AG20443 (cell line): ENCODE measurements at regions not wholly inside any gene's neighbourhood (a gene's known extent, or its start where the extent isn't known, plus 50 kb on each side); places are given as distances from the start of the nearest gene placed in this dataset.
A peak's percentile ranks its signal among the peaks of the same experiment; 100 is the strongest.
"Not testable (repeated sequence)": the region's sequence is repeated elsewhere in the genome, so short reads cannot be mapped to it uniquely, and the experiment has no call there.

ENCODE experiments used
- DNase-seq: peaks from one replicate; pipeline ENCODE4 v3.0.0; 2012; ENCODE audit warnings: low spot score, mixed read lengths

DNA sequence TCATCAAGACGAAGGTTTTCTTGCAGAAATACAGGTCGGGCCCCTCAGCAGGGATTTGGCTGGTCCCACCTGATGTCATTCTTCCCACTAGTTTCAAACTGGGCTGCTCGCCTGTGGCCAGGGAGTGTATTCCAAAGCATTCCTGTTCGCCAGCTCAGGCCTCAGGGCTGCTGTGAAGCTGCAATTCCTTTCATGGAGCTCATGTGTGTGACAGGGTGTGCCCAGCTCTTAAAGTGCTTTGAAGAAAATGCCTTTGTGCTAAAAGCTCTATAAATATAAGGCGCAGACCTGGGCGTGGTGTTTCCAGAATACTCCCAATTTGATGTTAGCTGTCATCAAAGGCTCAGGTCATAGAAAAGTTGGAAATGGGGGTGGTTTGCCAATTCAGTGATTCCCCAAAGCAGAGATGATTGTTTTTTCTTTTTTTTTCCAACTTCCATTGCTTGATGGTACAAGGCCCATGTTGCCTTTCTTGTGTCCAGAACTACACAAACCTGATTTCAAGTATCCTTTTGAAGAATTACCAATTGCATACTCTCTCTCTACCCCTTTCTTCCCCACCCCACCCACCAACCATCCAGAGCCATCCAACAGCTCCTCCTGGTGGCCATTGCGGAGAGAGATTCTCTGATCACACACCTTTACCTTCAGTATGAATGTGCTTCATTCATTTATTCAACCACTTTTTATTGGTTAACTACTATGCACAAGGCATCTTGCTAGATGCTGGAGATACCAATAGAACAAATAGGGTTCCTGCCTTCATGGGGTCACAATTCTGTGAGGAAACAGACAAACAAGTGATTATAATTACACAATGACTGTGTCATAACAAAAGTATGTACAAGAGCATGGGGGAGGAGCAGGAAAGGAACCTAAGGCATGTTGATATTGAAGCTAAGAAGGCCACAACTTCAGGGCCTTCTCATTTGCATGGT, 297.3 kb upstream of the LYZL1 start:
- peak; percentile 86 for DNase-seq

DNA sequence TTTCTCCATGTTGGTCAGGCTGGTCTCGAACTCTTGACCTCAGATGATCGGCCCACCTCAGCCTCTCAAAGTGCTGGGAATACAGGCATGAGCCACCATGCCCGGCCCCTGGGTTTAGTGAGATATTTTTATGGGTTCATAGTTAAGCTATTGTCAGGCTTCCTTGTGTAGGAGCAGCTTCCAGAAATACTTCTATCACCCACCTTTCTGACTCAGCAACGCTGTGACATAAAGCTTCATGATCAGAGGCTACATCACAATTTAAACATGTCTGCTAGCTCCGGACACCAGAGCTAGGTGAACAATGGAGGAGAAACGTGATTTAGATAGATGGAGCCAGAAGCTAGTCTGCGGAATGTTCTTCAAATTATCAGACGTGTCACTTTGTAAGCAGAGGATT, 295.8 kb upstream of the LYZL1 start:
- no peak for DNase-seq

DNA sequence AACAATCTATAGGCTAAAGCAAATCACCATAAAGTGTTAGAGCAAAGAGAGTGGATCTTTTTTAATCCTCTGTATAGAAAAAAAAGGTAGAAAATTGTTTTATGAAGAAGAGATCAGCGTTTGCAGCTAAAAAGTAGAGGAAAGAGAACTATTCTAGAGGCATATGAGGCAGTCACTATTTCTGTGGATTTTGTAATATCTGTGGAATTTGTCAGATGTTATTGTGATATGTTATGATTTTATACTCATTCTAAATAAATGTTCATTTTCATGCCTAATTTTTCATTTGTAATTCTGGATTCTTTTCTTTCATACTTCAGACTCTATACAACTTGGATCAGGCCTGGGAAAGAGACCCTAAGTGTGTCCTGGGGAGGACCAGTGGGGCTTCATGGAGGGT, 295.0 kb upstream of the LYZL1 start:
- DNase-seq = no peak

GRCh38 chr10:28994802-28995201, 294.1 kb upstream of the LYZL1 start:
- not testable (repeated sequence) for DNase-seq

- DNase-seq = no peak
Observed at GRCh38 chr10:28995497-28995896, 293.4 kb upstream of the LYZL1 start.

DNA sequence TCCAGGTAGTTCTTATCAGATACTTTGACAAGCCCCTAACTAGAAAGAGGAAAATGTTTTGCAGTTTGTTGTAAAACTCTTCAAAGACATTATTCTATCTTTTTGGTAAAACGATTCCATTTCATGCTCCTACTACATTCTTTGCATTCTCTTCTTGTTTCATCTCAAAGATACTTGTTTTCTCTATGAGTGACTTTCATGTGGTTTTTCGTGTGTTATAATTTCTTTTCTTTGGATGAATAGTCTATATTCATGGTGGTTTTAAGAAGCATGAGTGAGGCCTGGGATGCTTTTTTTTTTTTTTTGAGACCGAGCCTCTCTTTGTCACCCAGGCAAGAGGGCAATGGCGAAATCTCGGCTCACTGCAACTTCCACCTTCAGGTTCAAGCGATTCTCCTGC, 292.5 kb upstream of the LYZL1 start:
- no peak for DNase-seq

DNA sequence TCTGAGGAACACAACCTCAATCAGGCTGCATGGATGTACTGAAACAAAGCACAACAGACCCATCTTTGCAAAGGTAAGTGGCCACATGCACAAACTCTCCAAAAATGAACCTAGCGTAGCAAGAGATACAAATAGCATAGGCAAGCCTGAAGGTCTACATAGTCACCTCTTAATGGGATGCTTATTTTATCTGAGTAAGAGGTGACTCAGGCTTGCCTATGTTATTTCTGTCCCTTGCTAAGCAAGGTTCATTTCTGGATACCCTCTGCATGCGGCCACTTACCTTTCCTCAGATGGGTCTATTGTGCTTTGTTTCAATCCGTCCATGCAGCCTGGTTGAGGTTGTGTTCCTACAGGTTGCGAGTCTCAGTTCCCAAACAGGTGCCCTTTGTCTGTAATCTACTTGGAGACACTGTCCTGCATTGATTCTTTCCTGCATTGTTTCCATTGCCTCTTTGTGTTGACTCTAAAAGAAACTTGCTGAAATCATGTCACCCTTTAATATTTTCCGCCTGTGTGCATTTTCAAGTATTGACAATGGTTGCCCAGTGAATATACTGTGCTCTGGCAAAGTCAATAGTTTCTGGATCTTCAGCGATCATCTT, 291.8 kb upstream of the LYZL1 start:
- no peak for DNase-seq

- DNase-seq = no peak
Observed at GRCh38 chr10:28997734-28998133, 291.1 kb upstream of the LYZL1 start.

DNA sequence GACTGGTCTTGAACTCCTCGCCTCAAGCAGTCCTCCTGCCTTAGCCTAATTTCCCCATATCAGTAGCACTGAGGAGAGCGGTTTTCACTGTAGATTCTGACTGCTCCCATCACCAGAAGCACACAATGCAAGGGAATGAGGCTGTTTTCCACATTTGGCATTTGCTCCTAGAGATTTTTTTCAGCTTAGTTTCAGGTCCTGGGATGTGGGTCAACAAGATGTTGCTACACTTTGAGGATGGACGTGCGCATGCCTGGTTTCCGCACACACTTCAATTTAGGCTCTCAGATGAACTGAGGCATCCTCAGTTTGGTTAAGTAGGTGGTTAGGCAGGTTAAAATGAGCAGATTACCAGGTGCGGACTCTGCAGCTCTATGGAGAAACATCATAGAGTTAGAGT, 287.1 kb upstream of the LYZL1 start:
- no peak for DNase-seq

- DNase-seq = not testable (repeated sequence)
Observed at GRCh38 chr10:29003014-29003413, 285.9 kb upstream of the LYZL1 start.

GRCh38 chr10:29005988-29006387, 282.9 kb upstream of the LYZL1 start:
- no peak for DNase-seq

GRCh38 chr10:29007370-29007747, 281.5 kb upstream of the LYZL1 start:
- DNase-seq = no peak

DNA sequence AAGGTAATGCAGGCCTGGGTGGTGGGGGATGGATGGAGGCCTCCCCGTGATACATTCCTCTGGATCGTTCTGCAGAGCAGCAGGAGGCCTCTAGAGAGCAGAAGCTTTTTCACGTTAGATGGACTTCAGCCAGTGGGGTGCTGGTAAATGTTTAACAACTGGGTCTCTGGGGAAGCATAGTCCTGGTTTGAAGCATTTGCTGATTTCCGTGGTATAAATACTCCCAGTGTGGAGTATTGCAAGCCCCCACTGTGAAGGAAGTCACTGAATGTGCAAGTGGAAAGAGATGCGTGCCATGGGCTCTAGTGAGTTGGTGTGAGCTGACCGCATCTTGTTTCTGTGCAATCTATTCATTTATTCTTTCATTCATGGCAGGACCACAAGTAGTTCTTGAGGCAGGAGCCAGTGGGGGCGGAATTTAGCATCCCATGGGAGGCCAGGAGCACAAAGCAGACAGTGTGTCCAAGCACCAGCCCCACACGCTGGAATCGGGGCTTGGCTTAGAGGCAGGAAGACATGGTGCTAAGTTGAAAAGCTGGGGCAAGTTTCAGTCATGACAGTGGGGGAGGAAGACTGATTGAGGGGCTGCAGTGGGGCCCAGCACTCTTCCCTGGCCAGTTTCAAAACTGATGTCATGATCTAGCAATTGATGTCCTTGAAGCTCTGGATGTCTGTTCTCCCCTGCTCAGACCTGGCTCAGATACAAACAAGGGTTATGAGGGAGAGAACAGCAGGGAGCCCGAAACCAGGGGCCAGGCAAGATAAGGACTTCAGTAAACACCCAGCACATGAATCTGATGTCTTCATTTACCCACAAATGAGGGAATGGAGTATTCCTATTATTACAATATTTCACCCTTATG, 280.9 kb upstream of the LYZL1 start:
- no peak for DNase-seq

DNA sequence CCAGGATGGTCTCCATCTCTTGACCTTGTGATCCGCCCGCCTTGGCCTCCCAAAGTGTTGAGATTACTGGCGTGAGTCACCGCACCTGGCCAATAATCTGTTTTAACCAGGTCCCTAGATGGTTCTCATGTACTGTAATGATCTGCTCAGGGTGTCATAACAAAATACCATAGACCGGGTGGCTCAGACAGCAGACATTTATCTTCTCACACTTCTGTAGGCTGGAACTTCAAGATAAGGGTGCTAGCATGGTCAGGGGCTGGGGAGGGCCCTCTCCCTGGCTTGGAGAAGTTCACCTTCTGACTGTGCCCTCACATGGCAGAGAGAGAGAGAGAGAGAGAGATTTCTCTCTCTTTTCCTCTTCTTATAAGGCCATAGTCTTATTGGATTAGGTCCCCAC, 279.4 kb upstream of the LYZL1 start:
- DNase-seq = no peak

DNA sequence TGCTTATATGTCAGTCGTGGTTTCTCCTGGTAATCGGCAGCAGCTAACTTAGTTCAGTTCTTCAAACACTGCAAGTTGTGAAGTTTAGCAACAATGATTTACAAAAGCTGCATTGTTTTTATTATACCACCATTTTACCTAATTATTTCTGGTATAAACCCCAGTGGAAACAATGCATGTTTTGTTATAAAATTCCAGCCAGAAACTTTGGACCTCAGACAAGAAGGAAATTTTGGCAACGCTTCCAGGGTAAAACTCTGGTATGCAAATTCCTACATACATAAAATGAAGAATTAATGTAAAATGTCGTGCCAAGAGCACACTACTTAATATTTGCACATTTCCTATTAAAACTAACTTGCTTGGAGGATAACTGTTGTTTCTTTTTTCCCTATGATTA, 277.4 kb upstream of the LYZL1 start:
- DNase-seq = no peak

DNA sequence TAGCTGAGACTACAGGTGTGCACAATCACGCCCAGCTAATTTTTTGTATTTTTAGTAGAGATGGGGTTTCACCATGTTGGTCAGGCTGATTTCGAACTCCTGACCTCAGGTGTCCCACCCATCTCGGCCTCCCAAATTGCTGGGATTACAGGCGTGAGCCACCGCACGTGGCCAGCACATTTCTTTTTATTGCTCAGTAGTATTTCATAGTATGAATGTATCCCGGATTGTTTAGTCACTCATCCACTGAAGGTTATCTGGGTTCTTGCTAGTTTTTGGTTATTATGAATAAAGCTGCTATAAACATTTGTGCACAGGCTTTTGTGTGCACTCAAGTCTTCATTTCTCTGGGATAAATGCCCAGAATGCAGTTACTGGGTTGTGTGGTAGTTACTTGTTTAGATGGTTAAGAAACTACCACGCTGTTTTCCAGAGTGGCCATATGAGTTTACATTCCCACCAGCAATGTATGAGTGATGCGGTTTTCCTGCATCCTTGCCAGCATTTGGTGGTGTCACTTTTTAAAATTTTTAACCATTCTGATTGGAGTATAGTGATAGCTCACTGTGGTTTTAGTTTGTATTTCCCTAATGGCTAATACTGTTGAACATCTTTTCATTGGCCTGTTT, 275.8 kb upstream of the LYZL1 start:
- DNase-seq = no peak

DNA sequence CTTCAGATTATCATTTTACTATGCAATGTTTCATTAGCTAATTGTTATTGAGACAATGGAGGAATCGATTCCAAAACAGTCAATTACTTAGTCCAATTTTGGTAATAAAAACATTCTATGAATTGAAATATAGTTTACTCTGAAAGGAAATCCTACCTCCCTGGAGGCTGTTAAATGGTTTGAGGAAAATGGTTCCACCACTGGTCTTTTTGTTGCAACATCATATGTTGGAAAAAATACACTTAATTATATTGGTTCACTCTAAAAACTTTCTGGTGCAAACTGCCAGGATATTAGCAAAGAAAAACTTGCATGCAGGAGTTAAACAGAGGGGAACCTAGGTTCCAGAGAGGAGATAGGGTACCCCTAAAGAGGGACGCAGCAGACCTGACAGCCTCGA, 267.3 kb upstream of the LYZL1 start:
- no peak for DNase-seq

DNA sequence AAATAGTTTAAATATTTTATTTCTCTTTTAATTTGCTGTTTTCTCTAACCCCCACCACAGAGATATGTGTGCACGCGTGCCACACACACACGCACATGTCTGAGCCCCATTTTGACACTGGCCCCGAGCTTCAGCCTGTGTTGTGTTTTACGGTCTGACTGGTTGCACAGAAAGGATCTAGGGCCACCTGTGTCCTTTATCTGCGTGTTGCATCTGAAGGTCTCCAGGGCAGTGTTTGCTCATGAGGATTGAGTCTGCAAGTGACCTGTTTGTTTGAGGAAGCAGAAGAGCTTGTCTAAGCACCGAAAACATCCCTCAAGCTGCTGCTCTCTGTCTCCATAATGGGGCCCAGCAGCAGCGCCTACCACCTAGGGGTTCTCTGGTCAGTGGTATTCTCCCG, 266.4 kb upstream of the LYZL1 start:
- no peak for DNase-seq

DNA sequence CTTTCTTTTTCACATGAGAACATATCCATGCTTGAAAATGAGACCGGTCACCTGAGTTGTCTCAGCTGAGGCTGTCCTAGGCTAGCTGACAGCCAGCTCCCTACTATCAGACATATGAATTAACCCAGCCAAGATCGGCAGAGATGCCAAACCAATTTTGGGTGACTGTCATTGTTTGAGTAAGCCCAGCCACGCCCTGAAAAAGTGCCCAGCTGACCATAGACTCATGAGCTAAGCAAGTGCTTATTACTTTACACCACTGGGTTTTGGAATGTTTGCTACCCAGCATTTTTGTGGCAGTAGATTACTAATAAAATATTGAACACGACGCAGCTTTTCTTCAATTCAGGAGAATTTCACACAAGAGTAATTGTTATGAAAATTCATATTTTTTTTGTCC, 265.2 kb upstream of the LYZL1 start:
- peak; percentile 34 for DNase-seq

- DNase-seq = no peak
Observed at GRCh38 chr10:29026065-29026797, 262.6 kb upstream of the LYZL1 start.

DNA sequence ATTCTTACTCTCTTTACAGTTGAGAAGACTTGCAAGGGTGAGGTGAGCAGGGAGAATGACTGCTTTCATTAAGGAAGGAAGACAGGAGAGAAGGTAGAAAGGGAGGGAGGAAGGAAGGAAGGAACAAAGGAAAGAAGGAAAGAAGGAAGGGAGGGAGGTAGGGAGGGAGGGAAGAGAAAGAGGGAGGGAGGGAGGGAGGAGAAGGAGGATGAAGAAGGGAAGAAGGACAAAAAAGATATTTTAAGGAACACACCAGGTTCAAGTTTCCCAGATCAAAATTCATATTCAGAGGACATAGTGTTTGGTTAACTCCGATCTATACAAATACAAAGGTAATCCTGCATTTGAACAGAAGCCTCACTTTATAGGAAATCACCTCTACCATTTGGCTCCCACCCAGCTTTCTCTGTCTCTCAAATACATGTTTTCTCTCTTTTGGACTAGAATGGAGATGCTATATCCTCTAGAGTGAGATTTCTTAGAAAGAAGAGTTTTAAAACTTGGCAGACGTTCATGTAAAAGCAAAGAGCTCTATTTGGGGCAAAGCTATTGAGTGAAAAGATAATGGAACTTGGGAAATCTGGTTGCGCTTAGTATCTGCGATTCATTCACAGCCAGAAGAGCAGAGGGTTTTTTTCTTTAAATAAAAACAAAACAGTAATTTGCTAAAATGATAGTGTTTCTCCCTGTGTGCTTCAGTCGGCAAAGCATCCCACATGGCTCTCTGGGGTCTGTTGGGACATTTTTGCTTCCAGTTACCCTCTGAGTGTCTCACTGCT, 261.9 kb upstream of the LYZL1 start:
- no peak for DNase-seq
